ENCODE measurements at regions not wholly inside any gene's neighbourhood (a gene's known extent, or its start where the extent isn't known, plus 50 kb on each side); places are given as distances from the start of the nearest gene placed in this dataset.

DNA sequence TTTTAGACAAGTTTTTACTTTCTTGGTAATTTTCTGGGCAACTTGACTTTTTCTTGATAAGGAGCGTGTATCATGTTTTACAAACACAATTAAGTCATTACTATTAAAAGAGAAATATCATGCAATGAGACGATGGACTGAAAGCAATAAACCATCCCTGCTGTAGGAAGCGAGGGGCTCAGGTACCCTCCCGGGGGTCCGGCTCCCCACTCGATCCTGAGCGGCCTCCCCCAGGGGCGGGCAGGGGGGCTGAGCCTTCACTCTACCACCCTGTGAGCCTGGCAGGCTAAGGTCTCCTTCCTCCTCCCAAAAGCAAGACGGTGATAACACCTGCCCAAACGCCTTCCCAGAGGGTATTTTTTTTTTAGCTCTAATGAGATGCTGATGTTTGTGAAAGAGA, 51.8 kb upstream of the ADGRA1 start:
- no peak for DNase-seq
- no peaks in the 10 kb centered on the region for H3K9me3 ChIP-seq
- no peak overlapping the region for H3K4me3 ChIP-seq
- intact Hi-C loops (cut with DNase I; ENCODE audit: low total_unique reads): no loop called here
- no peak overlapping the region for H3K27ac ChIP-seq
- peaks cover 0 to 54% of the 10 kb centered on the region in 2 donors for H3K27me3 ChIP-seq
- TF ChIP-seq, protein P1, sequence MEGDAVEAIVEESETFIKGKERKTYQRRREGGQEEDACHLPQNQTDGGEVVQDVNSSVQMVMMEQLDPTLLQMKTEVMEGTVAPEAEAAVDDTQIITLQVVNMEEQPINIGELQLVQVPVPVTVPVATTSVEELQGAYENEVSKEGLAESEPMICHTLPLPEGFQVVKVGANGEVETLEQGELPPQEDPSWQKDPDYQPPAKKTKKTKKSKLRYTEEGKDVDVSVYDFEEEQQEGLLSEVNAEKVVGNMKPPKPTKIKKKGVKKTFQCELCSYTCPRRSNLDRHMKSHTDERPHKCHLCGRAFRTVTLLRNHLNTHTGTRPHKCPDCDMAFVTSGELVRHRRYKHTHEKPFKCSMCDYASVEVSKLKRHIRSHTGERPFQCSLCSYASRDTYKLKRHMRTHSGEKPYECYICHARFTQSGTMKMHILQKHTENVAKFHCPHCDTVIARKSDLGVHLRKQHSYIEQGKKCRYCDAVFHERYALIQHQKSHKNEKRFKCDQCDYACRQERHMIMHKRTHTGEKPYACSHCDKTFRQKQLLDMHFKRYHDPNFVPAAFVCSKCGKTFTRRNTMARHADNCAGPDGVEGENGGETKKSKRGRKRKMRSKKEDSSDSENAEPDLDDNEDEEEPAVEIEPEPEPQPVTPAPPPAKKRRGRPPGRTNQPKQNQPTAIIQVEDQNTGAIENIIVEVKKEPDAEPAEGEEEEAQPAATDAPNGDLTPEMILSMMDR (IDR thresholded peaks at IDR 0.05): no peak
- H3K36me3 ChIP-seq: no peaks in the 10 kb centered on the region
- H3K4me1 ChIP-seq: no peaks in the 10 kb centered on the region

DNA sequence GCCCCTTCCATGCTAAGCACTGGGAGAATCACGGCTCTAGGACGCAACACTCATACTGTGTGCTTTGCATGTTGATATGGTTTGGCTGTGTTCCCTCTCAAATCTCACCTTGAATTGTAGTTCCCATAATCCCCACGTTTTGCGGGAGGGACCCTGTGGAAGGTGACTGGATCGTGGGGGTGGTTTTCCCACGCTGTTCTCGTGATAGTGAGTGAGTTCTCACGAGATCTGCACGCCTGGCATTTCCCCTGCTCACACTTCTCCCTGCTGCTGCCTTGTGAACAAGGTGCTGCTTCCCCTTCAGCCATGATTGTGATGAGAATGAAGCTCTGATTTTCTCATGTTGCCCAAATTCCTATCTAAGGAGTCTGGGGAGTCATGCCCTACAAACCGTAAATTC, 53.0 kb upstream of the ADGRA1 start:
- Histone ChIP-seq H3K4me3 (no peak overlapping the region), H3K4me1 (no peaks in the 10 kb centered on the region), H3K36me3 (no peaks in the 10 kb centered on the region), H3K27me3 (peaks cover 0 to 46% of the 10 kb centered on the region in 2 donors), H3K27ac (no peak overlapping the region), H3K9me3 (no peaks in the 10 kb centered on the region)
- intact Hi-C loops (cut with DNase I; ENCODE audit: low total_unique reads): no loop called here
- TF ChIP-seq, protein P1 (IDR thresholded peaks at IDR 0.05): no peak
- no peak for DNase-seq

DNA sequence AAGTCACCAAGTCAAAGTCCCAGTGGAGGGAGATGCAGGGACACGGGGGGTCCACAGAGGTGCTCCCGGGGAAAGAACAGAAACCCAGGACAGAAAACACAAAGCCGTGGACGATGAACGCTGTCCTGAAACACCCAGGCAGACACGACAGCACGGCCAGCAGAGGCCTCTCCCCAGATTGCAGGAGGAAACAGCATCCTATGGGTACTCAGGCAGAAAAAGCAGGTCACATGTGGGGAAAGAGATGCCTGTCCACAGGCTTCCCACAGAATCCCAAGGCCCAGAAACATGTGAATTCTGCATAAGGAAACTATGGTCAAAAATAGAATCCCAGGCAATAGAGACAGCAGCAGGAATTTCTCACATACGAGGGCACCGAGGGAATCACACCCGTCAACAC, 53.6 kb upstream of the ADGRA1 start:
- Histone ChIP-seq H3K4me1 (no peaks in the 10 kb centered on the region), H3K4me3 (no peak overlapping the region), H3K27ac (no peak overlapping the region), H3K27me3 (peaks cover 0 to 39% of the 10 kb centered on the region in 2 donors), H3K9me3 (no peaks in the 10 kb centered on the region), H3K36me3 (no peaks in the 10 kb centered on the region)
- intact Hi-C loops (cut with DNase I; ENCODE audit: low total_unique reads): no loop called here
- TF ChIP-seq, protein P1 (IDR thresholded peaks at IDR 0.05): no peak
- DNase-seq: no peak

DNA sequence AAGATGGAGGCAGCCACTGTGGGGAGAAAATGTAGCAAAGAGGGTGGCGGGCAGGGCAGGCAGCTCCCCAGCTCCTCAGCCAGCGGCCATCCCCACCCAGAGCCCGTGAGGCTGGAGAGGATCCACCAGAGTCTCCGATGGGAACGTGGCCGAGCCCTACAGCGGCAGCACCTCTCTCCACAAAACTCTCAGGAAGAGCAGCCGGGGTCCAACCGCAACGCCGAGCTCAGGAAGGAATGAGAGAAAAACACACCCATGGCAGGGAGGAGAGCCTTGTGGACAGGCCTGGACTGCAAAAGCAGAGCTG, 54.0 kb upstream of the ADGRA1 start:
- H3K9me3 ChIP-seq: no peaks in the 10 kb centered on the region
- no peaks in the 10 kb centered on the region for H3K36me3 ChIP-seq
- peaks cover 0 to 38% of the 10 kb centered on the region in 2 donors for H3K27me3 ChIP-seq
- intact Hi-C loops (cut with DNase I; ENCODE audit: low total_unique reads): no loop called here
- no peak overlapping the region for H3K27ac ChIP-seq
- H3K4me1 ChIP-seq: no peaks in the 10 kb centered on the region
- H3K4me3 ChIP-seq: no peak overlapping the region
- TF ChIP-seq, protein P1 (IDR thresholded peaks at IDR 0.05): no peak
- no peak for DNase-seq

DNA sequence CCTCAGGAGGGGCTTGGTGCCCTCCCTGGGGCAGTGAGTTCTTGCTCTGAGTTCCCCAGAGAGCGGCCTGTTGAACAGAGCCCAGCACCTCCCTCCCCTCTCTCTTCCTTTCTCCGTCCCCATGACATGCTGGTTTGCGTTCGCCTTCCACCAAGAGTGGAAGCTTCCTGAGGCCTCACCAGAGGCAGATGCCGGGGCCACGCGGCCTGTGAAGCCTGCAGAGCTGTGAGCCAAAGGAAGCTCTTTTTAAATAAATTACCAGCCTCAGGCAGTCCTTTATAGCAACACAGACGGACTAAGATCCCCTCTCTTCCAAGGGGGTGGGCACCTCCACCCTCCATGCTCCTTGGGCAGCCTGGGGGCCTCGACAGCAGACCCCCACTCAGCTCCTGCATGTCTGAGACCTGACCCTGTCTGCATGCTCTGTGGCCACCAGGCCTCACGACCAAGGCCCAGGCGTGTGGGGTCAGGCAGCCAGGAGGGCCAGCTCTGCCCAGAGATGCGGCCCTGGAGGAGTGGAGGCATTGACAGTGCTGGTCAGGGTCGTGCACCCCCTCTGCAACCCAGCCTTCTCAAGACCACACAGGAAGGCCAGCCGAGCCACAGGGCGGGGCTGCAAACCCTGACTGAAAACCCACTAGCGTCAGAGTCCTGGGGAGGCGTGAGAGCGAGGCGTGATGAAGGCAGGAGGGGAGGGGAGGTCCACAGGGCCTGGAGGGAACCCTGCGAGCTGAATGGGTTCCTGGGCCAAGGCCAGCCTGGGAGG, 54.6 kb upstream of the ADGRA1 start:
- TF ChIP-seq, protein P1 (IDR thresholded peaks at IDR 0.05): no peak
- H3K9me3 ChIP-seq: no peaks in the 10 kb centered on the region
- H3K36me3 ChIP-seq: no peaks in the 10 kb centered on the region
- intact Hi-C loops (cut with DNase I; ENCODE audit: low total_unique reads): no loop called here
- peaks cover 0 to 36% of the 10 kb centered on the region in 2 donors for H3K27me3 ChIP-seq
- no peak for DNase-seq
- H3K27ac ChIP-seq: no peak overlapping the region
- H3K4me1 ChIP-seq: no peaks in the 10 kb centered on the region
- H3K4me3 ChIP-seq: no peak overlapping the region

DNA sequence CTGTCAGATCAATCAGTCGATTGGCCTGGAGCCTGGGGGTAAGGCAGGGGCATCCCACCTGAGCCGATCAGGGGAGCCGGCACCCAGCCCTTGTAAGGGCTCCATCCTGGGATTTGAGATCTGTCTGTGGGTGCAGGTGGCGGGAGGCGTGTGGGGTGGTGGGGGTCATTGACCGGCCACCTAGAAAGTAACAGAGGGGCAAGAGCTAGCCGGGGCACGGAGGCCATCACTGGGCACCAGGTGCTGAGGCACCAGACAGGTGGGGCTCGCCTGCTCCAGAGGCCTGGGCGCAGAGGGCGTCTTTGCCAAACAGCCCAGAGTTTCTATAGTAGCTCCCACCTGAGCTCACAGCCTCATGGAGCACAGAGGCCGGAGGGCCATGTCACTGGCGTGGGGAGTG, 55.5 kb upstream of the ADGRA1 start:
- H3K4me3 ChIP-seq: no peak overlapping the region
- H3K27me3 ChIP-seq: peaks cover 0 to 35% of the 10 kb centered on the region in 2 donors
- TF ChIP-seq, protein P1 (IDR thresholded peaks at IDR 0.05): no peak
- intact Hi-C loops (cut with DNase I; ENCODE audit: low total_unique reads): no loop called here
- no peaks in the 10 kb centered on the region for H3K36me3 ChIP-seq
- no peak overlapping the region for H3K27ac ChIP-seq
- no peaks in the 10 kb centered on the region for H3K4me1 ChIP-seq
- DNase-seq: no peak
- no peaks in the 10 kb centered on the region for H3K9me3 ChIP-seq

Measured in tibial artery (tissue), 4 donors.